22Rv1 (cell line): ENCODE measurements at regions not wholly inside any gene's neighbourhood (a gene's known extent, or its start where the extent isn't known, plus 50 kb on each side); places are given as distances from the start of the nearest gene placed in this dataset.

Source experiments
- CTCF ChIP-seq: fragments of 450-650 bp; IDR thresholded peaks from 2 replicates; pipeline ENCODE4 v1.5.1; 2017; ENCODE audit warnings: mild to moderate bottlenecking
- ZFX ChIP-seq: fragments of 450-650 bp; IDR thresholded peaks from 2 replicates; pipeline ENCODE4 v1.6.1; 2017; ENCODE audit warnings: antibody characterized with exemption, borderline replicate concordance

- TF ChIP-seq CTCF: no peak
- no peak for TF ChIP-seq ZFX
These were observed 306.9 kb upstream of the SMARCA2 start for GRCh38 chr9:1708219-1708618.
